ENCODE measurements at regions not wholly inside any gene's neighbourhood (a gene's known extent, or its start where the extent isn't known, plus 50 kb on each side); places are given as distances from the start of the nearest gene placed in this dataset.

DNA sequence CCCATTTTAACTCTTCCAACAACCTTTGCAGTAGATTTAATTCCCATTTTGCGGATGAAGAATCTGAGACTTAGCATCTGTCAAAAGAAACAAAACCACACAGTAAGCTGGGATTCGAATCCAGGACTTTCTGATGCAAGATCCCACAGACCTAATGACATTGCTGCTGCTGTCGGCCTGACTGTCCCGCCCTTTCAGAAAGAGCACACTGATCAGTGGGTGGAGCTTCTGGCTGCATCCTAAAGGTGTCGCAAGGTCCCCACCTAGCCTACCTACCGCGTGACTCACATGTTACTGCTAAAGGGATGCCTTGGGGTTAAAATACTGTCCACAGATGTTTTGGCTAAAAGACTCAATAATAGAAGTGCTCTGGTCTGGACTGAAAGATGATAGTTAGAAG, 134.7 kb downstream of the EMX2 start:
- TF ChIP-seq, protein P1, sequence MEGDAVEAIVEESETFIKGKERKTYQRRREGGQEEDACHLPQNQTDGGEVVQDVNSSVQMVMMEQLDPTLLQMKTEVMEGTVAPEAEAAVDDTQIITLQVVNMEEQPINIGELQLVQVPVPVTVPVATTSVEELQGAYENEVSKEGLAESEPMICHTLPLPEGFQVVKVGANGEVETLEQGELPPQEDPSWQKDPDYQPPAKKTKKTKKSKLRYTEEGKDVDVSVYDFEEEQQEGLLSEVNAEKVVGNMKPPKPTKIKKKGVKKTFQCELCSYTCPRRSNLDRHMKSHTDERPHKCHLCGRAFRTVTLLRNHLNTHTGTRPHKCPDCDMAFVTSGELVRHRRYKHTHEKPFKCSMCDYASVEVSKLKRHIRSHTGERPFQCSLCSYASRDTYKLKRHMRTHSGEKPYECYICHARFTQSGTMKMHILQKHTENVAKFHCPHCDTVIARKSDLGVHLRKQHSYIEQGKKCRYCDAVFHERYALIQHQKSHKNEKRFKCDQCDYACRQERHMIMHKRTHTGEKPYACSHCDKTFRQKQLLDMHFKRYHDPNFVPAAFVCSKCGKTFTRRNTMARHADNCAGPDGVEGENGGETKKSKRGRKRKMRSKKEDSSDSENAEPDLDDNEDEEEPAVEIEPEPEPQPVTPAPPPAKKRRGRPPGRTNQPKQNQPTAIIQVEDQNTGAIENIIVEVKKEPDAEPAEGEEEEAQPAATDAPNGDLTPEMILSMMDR (IDR thresholded peaks at IDR 0.05; ENCODE audit: insufficient read depth, missing control alignments), result no peak
- FAIRE-seq (no peak), DNase-seq (ENCODE audit: insufficient read length, low spot score) (no peak)

DNA sequence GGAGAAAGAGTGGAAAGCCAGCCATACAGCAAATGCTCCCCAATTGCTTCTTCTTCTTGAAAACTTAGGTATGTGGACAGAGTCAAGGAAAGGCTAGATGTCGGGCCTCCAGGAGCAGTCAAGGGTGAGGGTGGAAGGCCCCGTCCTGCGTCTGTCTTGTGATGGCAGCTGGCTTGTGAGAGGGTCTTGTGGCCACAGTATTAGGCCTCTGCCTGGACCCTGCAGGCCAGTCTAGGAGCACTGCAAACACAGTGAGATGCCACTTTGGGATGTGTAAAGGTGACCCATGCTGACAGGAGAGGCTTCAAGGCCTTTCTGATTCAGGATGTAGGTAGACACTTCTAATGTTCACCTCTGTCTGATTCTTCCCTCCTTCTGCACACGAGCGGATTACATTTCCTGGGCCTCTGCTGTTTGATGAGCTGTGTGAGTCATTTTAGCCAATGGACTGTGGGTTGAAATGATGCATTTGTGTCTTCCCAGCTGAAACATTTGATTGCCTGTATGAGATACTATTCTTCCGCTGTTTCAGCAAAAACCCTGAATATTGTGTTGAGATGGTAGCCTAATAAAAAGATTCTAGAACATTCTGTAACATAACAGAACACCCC, 135.4 kb downstream of the EMX2 start:
- DNase-seq (ENCODE audit: insufficient read length, low spot score) (no peak), FAIRE-seq (no peak)
- TF ChIP-seq, protein P1 (IDR thresholded peaks at IDR 0.05; ENCODE audit: insufficient read depth, missing control alignments), result no peak

DNA sequence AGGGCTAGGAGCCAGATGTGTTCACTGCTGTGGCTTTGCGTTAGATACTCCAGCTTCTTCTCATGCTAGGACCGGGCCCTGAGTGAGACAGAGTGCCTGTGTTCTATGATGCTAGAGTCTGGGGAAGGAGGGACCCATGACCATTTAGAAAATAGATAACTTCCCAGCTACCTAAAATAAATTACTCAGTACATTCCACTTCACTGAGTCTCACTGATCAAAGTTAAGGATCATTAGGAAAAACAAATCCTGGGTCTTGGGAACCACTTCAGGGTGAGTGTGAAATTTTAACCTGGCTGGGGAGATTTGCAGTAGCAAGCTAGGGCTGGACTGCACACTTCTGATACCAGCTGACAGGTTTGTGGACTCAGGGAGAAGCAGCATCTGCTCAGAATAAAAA, 138.1 kb downstream of the EMX2 start:
- DNase-seq (ENCODE audit: insufficient read length, low spot score) (no peak), FAIRE-seq (no peak)
- TF ChIP-seq, protein P1 (IDR thresholded peaks at IDR 0.05; ENCODE audit: insufficient read depth, missing control alignments), result no peak

GRCh38 chr10:117681104-117681503, 138.6 kb downstream of the EMX2 start:
- TF ChIP-seq, protein P1 (IDR thresholded peaks at IDR 0.05; ENCODE audit: insufficient read depth, missing control alignments), result no peak
- DNase-seq (ENCODE audit: insufficient read length, low spot score) (no peak), FAIRE-seq (no peak)

DNA sequence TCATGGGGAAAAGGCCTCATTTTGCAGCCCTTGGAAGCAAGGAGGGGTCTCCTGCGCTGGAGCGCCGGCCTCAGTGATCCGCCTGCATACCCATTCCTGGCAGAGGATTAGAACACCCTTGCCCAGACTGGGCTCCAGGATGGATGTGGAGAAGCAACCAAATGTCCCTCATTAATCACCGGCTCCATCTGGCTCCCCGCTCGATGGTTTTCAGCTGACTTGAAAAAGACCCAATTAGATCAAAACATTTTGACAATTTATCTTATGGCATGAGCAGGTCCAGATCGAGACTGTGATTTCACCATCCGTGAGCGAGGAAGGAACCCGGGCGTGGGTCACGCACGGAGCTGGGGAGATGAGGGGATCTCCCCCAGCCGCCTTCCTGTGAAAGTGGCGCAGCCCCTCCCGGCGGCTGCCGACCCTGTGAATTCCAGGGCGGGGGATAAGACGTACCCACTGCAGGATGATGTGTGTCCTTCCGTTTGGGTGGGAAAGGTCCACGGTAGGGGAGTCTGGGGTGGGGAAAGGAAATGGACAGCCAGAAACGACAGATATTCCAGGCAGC, 141.6 kb downstream of the EMX2 start:
- TF ChIP-seq, protein P1 (IDR thresholded peaks at IDR 0.05; ENCODE audit: insufficient read depth, missing control alignments), result no peak
- DNase-seq (ENCODE audit: insufficient read length, low spot score) (no peak), FAIRE-seq (no peak)

DNA sequence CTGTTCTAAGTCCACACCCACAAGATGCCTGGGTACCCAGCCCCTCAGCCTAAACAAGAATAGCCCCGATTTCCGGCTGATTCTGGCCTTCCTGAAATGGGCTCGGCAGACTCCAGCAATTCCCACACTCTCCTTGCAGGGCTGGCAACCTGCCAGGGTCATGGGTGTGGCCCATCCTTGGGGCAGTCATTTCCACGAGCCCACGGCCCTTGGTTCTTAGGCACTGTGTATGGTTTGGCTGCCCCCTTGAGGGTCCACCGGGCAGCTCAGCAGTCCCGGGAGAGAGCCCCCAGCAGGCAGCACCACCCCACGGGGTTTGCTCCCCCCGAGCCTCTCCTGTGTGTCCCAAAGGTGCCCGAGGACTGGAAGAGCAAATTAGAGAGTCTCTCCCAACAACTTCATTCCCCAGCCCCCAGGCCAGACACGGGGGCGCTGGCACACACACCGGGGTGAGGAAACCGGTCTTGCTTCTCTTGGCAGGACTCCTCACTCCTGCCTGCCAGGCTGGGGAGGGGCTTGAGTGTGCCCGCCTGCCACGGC, 142.2 kb downstream of the EMX2 start:
- FAIRE-seq, result no peak

More for the DNA sequence above, 142.2 kb downstream of the EMX2 start:
- TF ChIP-seq, protein P1 (IDR thresholded peaks at IDR 0.05; ENCODE audit: insufficient read depth, missing control alignments), result peak; percentile 12
- DNase-seq (ENCODE audit: insufficient read length, low spot score), result no peak
